Stimulated activated naive B cell treated with anti-CD40 and anti-IgM and Interleukin-4, amounts not matched to agents 10 μg/mL and 1 μg/mL and 100 μg/mL, for 72 hours (primary cell): ENCODE measurements at regions not wholly inside any gene's neighbourhood (a gene's known extent, or its start where the extent isn't known, plus 50 kb on each side); places are given as distances from the start of the nearest gene placed in this dataset.

ENCODE experiments used
- ATAC-seq, 2 donors: fragments of 150-1000 bp; cut with Tn5 transposase; replicated peaks; 2 replicates each; pipeline ENCODE4 v1.10.0; 2021; ENCODE audit warnings: moderate library complexity in 1 of 2
- DNase-seq: peaks from one replicate; pipeline ENCODE4 v3.0.0; 2021
- H3K27ac Mint-ChIP-seq: one replicate; pipeline ENCODE4 v1.8.0; 2022; ENCODE audit warnings: mild to moderate bottlenecking, mixed read lengths
- H3K27me3 Mint-ChIP-seq, 2 donors: one replicate each; pipeline ENCODE4 v1.8.0; 2022; ENCODE audit warnings: mixed read lengths in 2 of 2
- H3K36me3 Mint-ChIP-seq, 2 donors: one replicate each; pipeline ENCODE4 v1.8.0; 2022; ENCODE audit warnings: mixed read lengths in 2 of 2, mild to moderate bottlenecking in 1 of 2
- H3K4me1 Mint-ChIP-seq, 2 donors: one replicate each; pipeline ENCODE4 v1.8.0; 2022; ENCODE audit warnings: mixed read lengths in 2 of 2, mild to moderate bottlenecking in 1 of 2
- H3K4me3 Mint-ChIP-seq, 2 donors: one replicate each; pipeline ENCODE4 v1.8.0; 2022; ENCODE audit warnings: mild to moderate bottlenecking in 2 of 2, mixed read lengths in 2 of 2, moderate library complexity in 1 of 2
- H3K9me3 Mint-ChIP-seq, 2 donors: one replicate each; pipeline ENCODE4 v1.8.0; 2022; ENCODE audit warnings: mixed read lengths in 2 of 2, mild to moderate bottlenecking in 1 of 2

DNA sequence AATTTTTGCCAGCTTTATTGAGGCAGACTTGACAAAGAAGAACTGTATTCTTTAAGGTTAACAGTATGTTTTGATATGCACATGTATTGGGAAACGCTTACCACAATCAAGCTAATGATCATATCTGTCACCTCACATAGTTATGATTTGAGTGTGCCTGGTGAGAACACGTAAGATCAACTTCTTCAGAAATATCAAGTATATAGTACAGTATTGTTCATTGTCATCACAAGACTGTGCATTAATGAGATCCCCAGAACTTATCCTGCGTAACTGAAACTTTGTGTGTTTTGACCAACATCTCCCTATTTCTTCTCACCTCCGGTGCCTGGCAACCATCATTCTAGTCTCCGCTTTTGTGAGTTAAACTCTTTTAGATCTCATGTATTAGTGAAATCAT, 756.4 kb upstream of the EEF2KMT start:
- Mint-ChIP-seq H3K36me3 (no peaks in the 10 kb centered on the region), H3K27ac (no peak overlapping the region), H3K4me1 (no peaks in the 10 kb centered on the region), H3K27me3 (peaks cover 0 to 9% of the 10 kb centered on the region in 2 donors), H3K9me3 (peaks cover 4% of the 10 kb centered on the region in 2 donors), H3K4me3 (no peak overlapping the region)
- ATAC-seq, result no peak
- no peak for DNase-seq

DNA sequence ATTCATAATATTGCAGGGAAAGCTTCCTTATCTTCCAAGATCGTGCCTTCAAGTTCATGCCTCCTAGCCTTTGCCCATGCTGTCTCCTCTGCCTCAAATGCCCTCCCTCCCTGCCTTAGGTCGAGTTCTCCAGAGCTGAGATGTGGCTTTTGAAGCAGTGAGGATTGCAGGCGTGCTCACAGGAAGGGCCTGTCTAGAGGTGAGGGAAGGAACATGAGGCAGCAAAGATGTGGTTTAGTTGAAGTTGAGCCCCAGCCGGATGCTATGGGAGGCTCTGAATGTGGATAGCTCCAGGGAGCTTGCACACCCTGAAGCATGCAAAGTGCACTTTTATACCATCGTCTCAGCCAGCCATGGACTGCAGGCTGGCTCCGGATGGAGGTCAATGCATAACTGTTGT, 754.6 kb upstream of the EEF2KMT start:
- H3K27me3 Mint-ChIP-seq, result no peaks in the 10 kb centered on the region
- peaks cover 5% of the 10 kb centered on the region in 2 donors for H3K9me3 Mint-ChIP-seq
- no peaks in the 10 kb centered on the region for H3K4me1 Mint-ChIP-seq
- H3K27ac Mint-ChIP-seq, result no peak overlapping the region
- DNase-seq, result no peak
- no peaks in the 10 kb centered on the region for H3K36me3 Mint-ChIP-seq
- H3K4me3 Mint-ChIP-seq, result no peak overlapping the region
- ATAC-seq, result no peak

DNA sequence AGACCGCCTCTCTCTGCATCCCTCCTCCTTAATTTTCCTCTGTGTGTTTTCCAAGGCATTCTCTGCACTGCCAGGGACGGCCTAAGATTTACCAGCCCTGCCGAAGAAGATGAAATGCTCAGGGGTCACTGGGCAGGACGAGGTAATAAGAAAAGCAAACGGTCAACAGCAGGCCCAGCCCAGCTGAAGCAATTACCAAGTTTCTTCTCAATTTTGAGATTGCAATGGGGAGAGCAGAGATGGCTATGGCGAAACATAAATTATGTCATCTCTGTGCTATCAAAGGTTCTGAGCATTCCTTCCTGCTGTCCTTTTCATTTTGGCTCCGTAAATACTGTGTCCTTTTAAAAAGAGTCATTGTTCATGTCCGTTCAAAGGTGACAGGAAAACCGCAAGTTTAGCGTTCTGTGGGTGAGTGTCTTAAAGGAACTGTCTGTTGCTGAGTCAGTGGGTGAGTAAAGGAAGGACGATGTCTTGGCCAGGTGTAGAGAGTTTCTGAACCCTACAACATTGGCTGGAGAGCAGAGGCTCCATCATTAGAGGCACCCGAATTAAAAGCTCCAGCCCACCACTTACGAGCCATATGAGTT, 753.9 kb upstream of the EEF2KMT start:
- no peak overlapping the region for H3K27ac Mint-ChIP-seq
- no peak for ATAC-seq

DNA sequence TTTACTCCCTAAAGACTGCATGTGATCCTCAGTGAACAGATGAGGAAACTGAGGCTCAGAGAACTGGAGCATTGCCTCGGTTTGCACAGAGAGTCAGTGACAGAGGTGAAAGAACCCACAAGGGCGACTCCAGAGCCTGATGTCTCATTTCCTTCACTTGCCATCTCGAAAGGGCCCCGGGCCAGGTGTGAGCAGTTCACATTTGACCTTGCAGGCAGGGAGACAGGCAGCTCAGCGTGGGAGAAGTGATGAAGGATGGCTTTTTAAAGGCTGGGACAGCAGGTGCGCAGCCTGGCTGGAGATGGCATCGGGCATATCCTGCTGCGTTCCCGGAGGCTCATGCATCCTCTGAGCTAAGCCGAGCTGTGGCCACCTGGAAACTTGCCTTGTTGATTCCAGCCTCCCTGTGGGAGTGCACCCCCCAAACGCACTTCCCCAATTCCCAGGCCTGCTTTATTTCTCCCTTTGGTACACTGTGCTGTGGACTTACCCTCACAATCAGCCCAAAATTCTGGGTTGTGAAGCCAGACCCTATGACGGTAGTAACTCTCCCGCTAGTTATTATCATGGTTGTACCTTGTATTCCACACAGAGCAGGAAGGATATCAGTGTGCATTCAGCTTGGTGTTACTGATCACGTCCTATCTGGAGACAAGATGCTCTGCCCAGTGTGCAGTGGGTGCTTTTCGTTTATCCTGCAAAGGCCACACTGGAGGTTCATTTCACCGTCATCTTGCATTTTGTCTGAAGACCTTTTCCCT, 753.2 kb upstream of the EEF2KMT start:
- DNase-seq (no peak), ATAC-seq (no peak)
- Mint-ChIP-seq H3K27me3 (no peaks in the 10 kb centered on the region), H3K36me3 (no peaks in the 10 kb centered on the region), H3K4me3 (no peak overlapping the region), H3K27ac (no peak overlapping the region), H3K9me3 (peaks cover 5 to 9% of the 10 kb centered on the region in 2 donors), H3K4me1 (no peaks in the 10 kb centered on the region)

More for the DNA sequence above, 753.9 kb upstream of the EEF2KMT start:
- no peaks in the 10 kb centered on the region for H3K4me1 Mint-ChIP-seq
- DNase-seq, result no peak
- no peaks in the 10 kb centered on the region for H3K36me3 Mint-ChIP-seq
- no peaks in the 10 kb centered on the region for H3K27me3 Mint-ChIP-seq
- peaks cover 5 to 9% of the 10 kb centered on the region in 2 donors for H3K9me3 Mint-ChIP-seq
- H3K4me3 Mint-ChIP-seq, result no peak overlapping the region

DNA sequence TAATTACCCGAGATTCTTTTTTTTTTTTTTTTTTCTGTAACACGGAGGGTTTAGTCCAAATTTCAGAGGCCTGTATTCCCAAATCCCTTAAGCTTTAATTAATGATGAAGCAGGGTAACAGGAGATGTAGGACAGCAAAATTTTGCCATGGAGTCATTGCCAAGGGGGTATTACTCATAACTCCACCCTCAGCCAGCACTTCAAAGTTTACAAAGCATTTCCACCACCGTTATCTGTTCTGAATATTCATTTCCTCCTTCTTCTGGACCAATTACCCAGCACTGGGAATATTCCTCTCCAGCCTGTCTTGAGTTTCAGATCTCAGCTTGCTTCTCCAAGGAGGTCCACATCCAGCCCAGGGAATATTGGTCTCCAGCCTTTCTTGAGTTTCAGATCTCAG, 747.5 kb upstream of the EEF2KMT start:
- Mint-ChIP-seq H3K27ac (no peak overlapping the region), H3K36me3 (no peaks in the 10 kb centered on the region), H3K9me3 (peaks cover 3 to 4% of the 10 kb centered on the region in 2 donors), H3K27me3 (no peaks in the 10 kb centered on the region), H3K4me1 (no peaks in the 10 kb centered on the region), H3K4me3 (no peak overlapping the region)
- DNase-seq, result no peak
- ATAC-seq, result no peak

DNA sequence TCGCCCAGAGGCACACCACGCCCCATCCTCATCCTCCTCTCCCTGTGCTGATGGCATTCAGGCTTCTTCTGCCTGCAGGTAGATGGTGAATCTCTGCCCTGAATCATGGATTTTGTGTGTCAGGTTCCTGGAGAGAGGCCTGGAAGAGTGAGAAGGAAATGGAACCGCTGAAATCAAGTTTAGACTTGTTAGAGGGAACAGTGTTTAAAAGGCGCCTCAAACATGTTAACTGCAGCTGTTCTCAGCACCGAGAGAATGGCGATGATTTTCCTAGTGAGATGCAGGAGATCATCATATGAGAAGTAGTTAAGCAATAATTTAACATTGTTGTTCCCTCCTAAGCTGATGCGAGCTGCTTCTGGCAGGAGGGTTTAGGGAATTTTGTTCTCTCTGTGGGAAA, 744.4 kb upstream of the EEF2KMT start:
- no peak overlapping the region for H3K4me3 Mint-ChIP-seq
- H3K9me3 Mint-ChIP-seq, result peaks cover 2 to 4% of the 10 kb centered on the region in 2 donors
- no peaks in the 10 kb centered on the region for H3K36me3 Mint-ChIP-seq
- no peak overlapping the region for H3K27ac Mint-ChIP-seq
- no peak for DNase-seq
- no peak for ATAC-seq
- H3K27me3 Mint-ChIP-seq, result no peaks in the 10 kb centered on the region
- H3K4me1 Mint-ChIP-seq, result no peaks in the 10 kb centered on the region

DNA sequence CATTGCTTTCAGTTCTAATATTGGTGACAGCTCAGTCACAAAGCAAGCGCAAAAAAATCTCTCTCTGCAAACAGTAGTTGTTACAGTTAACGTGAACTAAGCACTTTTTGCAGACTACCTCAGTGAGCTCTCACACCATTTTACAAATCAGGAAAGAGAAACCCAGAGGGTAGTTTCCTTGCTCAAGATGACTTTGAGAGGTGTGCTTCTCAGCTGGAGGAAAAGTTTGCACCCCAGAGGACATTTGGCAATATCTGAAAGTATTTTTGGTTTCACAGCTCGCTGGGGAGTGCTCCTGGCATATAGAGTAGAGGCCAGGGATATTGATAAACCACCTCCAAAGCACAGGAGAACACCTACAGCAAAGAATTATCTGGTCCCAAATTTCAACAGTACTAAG, 741.1 kb upstream of the EEF2KMT start:
- H3K9me3 Mint-ChIP-seq, result peaks cover 3 to 6% of the 10 kb centered on the region in 2 donors
- no peaks in the 10 kb centered on the region for H3K4me1 Mint-ChIP-seq
- H3K27me3 Mint-ChIP-seq, result no peaks in the 10 kb centered on the region
- no peak overlapping the region for H3K27ac Mint-ChIP-seq
- DNase-seq (no peak), ATAC-seq (no peak)
- no peaks in the 10 kb centered on the region for H3K36me3 Mint-ChIP-seq
- H3K4me3 Mint-ChIP-seq, result no peak overlapping the region

DNA sequence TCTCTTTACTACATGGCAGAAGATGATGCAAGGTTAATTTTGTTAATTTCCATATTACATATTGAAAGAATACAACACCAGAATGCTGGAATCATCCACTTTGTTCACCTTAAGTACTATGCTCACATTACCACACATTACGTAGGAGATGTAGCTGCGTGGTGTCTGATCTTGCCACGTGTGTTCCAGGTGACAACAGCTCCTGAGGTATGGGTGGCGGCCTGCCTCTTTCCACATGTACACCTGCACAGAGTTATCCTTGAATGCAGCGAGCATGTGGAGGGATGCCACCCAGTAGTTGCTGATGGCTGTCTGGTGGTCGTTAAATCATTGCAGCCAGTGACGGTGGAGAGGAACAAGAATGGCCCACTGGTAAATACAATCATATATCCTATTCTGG, 740.5 kb upstream of the EEF2KMT start:
- H3K4me3 Mint-ChIP-seq, result no peak overlapping the region
- H3K27ac Mint-ChIP-seq, result no peak overlapping the region
- no peak for DNase-seq
- no peaks in the 10 kb centered on the region for H3K4me1 Mint-ChIP-seq
- no peaks in the 10 kb centered on the region for H3K36me3 Mint-ChIP-seq
- H3K9me3 Mint-ChIP-seq, result peaks cover 3 to 6% of the 10 kb centered on the region in 2 donors
- ATAC-seq, result no peak
- H3K27me3 Mint-ChIP-seq, result no peaks in the 10 kb centered on the region

DNA sequence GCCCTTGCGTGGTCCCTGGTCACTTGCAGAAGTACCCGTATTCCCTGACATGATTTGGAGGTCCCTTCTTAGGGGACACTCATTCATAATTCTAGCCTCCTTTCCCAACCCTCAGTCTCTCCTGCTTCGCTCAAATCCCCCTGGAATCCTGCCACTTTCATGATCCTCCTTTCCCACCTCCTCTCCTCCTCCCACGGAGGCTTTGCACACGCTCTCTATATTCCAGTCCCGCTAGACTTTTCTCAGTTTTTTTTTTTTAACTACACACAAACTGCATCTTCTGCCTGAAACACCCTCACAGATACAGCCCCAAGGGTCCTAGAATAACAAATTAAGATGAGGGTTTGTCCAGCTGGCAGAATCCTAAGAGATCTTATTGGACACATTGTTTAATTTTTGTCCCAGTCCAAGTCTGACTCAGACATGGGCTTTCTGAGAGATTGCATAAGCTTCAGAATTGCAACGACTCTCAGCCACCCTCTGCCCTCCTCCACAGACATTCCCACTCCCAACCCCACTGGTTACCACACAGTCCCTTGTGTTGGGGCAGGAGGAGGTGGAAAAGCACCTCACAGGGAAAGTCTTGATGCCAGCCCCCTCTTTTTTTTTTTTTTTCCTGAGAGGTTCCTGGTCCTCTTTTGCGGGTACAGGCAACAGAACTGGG, 739.5 kb upstream of the EEF2KMT start:
- Mint-ChIP-seq H3K36me3 (no peaks in the 10 kb centered on the region), H3K27me3 (no peaks in the 10 kb centered on the region), H3K27ac (no peak overlapping the region), H3K4me3 (no peak overlapping the region), H3K9me3 (peaks cover 3 to 6% of the 10 kb centered on the region in 2 donors), H3K4me1 (no peaks in the 10 kb centered on the region)
- DNase-seq (no peak), ATAC-seq (no peak)

DNA sequence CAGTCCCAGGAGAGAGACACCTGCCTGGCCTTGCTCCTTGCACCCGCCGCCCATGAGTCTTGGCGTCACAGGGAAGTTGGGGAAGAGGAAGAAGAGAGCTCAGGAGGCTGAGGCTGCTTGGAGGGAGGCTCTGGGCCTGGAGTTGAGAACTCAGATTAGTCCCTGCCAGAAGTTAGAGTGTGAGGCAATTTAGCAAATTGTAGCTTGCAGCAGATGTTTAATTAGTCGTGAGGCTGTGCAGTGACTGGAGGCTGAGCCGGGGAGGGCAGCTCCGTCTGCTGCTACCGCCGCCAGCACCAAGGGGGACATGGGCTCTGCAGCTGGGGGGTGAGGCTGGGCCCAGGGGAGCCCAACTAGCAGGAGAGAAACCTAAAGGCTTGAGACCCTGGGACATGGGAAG, 738.3 kb upstream of the EEF2KMT start:
- no peaks in the 10 kb centered on the region for H3K27me3 Mint-ChIP-seq
- ATAC-seq, result no peak
- no peak overlapping the region for H3K27ac Mint-ChIP-seq
- H3K4me3 Mint-ChIP-seq, result no peak overlapping the region
- H3K4me1 Mint-ChIP-seq, result no peaks in the 10 kb centered on the region
- peaks cover 3 to 6% of the 10 kb centered on the region in 2 donors for H3K9me3 Mint-ChIP-seq
- DNase-seq, result no peak
- no peaks in the 10 kb centered on the region for H3K36me3 Mint-ChIP-seq

DNA sequence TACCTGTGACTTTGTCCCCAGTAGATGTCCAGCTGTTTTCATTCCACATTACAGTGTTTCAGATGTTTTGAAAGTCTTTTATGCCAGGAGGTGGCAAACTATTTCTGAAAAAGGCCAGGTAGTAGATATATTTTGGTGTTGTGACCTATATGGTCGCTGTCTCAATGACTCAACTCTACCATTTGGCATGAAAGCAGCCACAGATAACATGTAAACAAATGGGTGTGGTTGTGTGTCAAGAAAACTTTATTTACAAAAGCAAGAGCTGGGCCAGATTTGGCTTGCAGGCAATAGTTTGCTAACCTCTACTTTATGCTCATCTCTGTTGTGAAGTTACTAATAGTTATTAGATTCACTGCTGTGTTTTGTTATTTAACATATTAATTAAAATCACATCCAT, 728.7 kb upstream of the EEF2KMT start:
- no peak for DNase-seq
- Mint-ChIP-seq H3K27ac (no peak overlapping the region), H3K4me1 (no peaks in the 10 kb centered on the region), H3K36me3 (no peaks in the 10 kb centered on the region), H3K27me3 (no peaks in the 10 kb centered on the region), H3K9me3 (peaks cover 4 to 8% of the 10 kb centered on the region in 2 donors), H3K4me3 (no peak overlapping the region)
- peak in 1 of 2 donors; percentile 38 for ATAC-seq

DNA sequence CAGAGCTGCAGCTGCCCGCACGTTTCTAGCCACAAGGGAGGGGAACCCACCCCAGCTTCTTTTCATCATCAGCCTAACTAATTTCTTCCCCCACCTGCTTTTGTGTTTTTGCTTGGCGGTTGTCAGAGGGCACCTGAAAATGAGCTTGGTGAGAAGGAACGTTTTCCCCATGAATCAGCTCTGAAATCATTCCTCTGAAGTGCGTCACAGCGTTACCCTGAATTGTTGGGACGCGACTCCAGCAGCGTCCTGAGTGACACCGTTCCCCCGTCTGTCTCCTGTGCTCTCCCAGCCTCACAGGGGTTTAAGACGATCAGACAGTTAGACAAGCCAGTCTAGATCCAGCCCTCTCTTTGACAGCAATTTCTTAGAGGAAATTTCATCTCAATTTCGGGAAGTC, 722.9 kb upstream of the EEF2KMT start:
- no peak overlapping the region for H3K4me3 Mint-ChIP-seq
- DNase-seq (no peak), ATAC-seq (no peak)

DNA sequence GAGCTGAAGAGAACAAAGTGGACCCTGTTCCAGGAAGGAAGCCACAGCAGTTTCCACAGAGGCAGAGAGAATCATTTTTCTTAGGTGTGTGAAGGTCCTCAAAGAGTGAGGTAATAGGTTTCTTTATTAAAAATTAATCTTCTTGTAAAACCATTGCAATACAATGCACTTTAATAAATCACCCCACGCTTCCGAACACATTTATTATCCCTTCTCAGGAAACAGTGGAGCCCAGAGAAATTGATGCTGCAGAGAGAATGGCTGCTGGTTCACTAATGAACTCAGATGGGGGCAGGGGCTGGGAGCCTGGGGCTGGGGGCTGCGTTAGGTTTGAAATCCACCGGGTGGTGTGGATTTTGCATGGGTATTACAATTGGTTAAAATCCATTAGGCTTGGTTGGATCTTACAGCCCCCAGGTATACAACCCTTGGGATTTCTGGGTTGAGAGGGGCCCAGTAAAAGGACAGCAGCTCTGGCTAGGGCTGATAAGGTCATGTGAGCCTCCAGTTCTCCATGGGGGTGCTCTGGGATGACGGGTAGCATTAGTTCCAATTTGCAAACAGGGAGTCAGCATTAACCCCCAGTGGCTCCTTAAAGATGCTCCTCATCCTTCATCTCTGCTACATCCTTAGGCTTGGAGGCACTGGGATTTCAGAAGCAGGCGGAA, 718.1 kb upstream of the EEF2KMT start:
- ATAC-seq (no peak), DNase-seq (no peak)
- Mint-ChIP-seq H3K27ac (no peak overlapping the region), H3K4me3 (no peak overlapping the region), H3K36me3 (no peaks in the 10 kb centered on the region), H3K9me3 (peaks cover 3 to 7% of the 10 kb centered on the region in 2 donors), H3K4me1 (no peaks in the 10 kb centered on the region), H3K27me3 (no peaks in the 10 kb centered on the region)

More for the DNA sequence above, 722.9 kb upstream of the EEF2KMT start:
- Mint-ChIP-seq H3K27ac (no peak overlapping the region), H3K9me3 (peaks cover 2 to 4% of the 10 kb centered on the region in 2 donors), H3K4me1 (no peaks in the 10 kb centered on the region), H3K36me3 (no peaks in the 10 kb centered on the region), H3K27me3 (no peaks in the 10 kb centered on the region)

DNA sequence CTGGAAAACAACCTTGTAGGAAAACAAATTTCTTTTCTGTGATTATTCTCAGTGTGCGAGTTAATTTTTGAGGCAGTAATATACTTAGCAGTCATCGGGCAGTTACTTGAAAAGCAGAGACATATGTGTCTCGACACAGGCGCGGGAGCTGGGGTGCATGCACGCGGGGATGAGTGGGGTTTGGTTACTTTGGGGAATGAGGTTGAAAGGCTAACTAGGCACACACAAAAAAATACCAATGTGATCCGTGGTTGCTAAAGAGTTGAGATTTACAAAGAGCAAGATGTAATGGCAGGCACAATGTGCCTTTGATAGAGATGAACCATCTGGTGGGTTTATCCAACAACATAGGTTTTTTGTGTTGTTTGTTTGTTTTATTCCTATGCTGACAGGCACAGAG, 703.8 kb upstream of the EEF2KMT start:
- Mint-ChIP-seq H3K27me3 (no peaks in the 10 kb centered on the region), H3K4me1 (no peaks in the 10 kb centered on the region), H3K27ac (no peak overlapping the region), H3K9me3 (peaks cover 11 to 19% of the 10 kb centered on the region in 2 donors), H3K4me3 (no peak overlapping the region), H3K36me3 (no peaks in the 10 kb centered on the region)
- no peak for ATAC-seq
- DNase-seq, result no peak
